ENCODE measurements at regions not wholly inside any gene's neighbourhood (a gene's known extent, or its start where the extent isn't known, plus 50 kb on each side); places are given as distances from the start of the nearest gene placed in this dataset.

DNA sequence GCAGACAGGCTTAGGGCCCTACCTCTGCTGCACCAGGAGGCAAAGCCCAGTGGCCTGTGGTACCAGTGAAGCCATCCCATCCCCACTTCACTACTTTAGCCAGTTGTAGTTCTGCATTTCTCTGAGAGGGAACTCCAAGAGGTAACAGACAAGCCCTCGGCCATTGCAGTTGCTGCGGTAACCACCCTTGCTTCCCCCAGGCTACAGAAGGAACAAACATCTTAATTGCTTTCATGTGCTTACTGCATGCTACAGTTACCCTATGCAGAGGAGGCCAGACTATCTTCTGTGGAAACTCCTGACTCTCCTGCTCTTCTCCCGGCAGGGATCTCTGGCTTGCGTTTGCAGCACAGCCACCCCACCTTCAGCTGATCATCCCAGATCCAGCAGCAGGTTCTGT is 67.8 kb downstream of the SPIN4 start:
- TF ChIP-seq ZFP3 (CRISPR knock-in tag; IDR thresholded peaks at IDR 0.05) = no peak
- TF ChIP-seq ARNTL (CRISPR knock-in tag; IDR thresholded peaks at IDR 0.05; ENCODE audit: borderline replicate concordance, low read depth) = no peak
- TF ChIP-seq, protein P1, sequence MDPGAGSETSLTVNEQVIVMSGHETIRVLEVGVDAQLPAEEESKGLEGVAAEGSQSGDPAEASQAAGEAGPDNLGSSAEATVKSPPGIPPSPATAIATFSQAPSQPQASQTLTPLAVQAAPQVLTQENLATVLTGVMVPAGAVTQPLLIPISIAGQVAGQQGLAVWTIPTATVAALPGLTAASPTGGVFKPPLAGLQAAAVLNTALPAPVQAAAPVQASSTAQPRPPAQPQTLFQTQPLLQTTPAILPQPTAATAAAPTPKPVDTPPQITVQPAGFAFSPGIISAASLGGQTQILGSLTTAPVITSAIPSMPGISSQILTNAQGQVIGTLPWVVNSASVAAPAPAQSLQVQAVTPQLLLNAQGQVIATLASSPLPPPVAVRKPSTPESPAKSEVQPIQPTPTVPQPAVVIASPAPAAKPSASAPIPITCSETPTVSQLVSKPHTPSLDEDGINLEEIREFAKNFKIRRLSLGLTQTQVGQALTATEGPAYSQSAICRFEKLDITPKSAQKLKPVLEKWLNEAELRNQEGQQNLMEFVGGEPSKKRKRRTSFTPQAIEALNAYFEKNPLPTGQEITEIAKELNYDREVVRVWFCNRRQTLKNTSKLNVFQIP (CRISPR knock-in tag; IDR thresholded peaks at IDR 0.05; ENCODE audit: borderline replicate concordance, low read depth) = no peak
- TF ChIP-seq GLIS3 (CRISPR knock-in tag; IDR thresholded peaks at IDR 0.05) = no peak
- TF ChIP-seq ESRRG (CRISPR knock-in tag; IDR thresholded peaks at IDR 0.05) = no peak
- no peak for TF ChIP-seq TCF4 (CRISPR knock-in tag; IDR thresholded peaks at IDR 0.05; ENCODE audit: borderline replicate concordance)
- TF ChIP-seq CSDC2 (CRISPR knock-in tag; IDR thresholded peaks at IDR 0.05) = no peak
- TF ChIP-seq ISL1 (CRISPR knock-in tag; IDR thresholded peaks at IDR 0.05) = no peak
- TF ChIP-seq BACH2 (CRISPR knock-in tag; IDR thresholded peaks at IDR 0.05; ENCODE audit: borderline replicate concordance) = no peak
- TF ChIP-seq ZNF70 (CRISPR knock-in tag; IDR thresholded peaks at IDR 0.05) = no peak
- no peak for TF ChIP-seq RARB (CRISPR knock-in tag; IDR thresholded peaks at IDR 0.05)
- ATAC-seq = no peak

GRCh38 chrX:63282828-63283227 is 68.3 kb downstream of the SPIN4 start:
- ATAC-seq = no peak
- TF ChIP-seq TOX (CRISPR knock-in tag; IDR thresholded peaks at IDR 0.05; ENCODE audit: borderline replicate concordance) = no peak
- TF ChIP-seq CSRNP3 (CRISPR knock-in tag; IDR thresholded peaks at IDR 0.05) = no peak
- no peak for TF ChIP-seq ZFP30 (CRISPR knock-in tag; IDR thresholded peaks at IDR 0.05)
- TF ChIP-seq TSHZ2 (CRISPR knock-in tag; IDR thresholded peaks at IDR 0.05) = no peak
- no peak for TF ChIP-seq CREB5 (CRISPR knock-in tag; IDR thresholded peaks at IDR 0.05; ENCODE audit: low read depth)
- TF ChIP-seq SNAI2 (CRISPR knock-in tag; IDR thresholded peaks at IDR 0.05) = no peak
- TF ChIP-seq ZNF8 (CRISPR knock-in tag; IDR thresholded peaks at IDR 0.05) = no peak
- no peak for TF ChIP-seq PPARA (CRISPR knock-in tag; IDR thresholded peaks at IDR 0.05; ENCODE audit: borderline replicate concordance)
- TF ChIP-seq, protein P1 (CRISPR knock-in tag; IDR thresholded peaks at IDR 0.05; ENCODE audit: borderline replicate concordance, low read depth) = no peak
- no peak for TF ChIP-seq RARB (CRISPR knock-in tag; IDR thresholded peaks at IDR 0.05)
- no peak for TF ChIP-seq CSDC2 (CRISPR knock-in tag; IDR thresholded peaks at IDR 0.05)
- TF ChIP-seq ISL1 (CRISPR knock-in tag; IDR thresholded peaks at IDR 0.05) = no peak
- TF ChIP-seq GLIS3 (CRISPR knock-in tag; IDR thresholded peaks at IDR 0.05) = no peak
- TF ChIP-seq ZNF565 (CRISPR knock-in tag; conservative IDR thresholded peaks at IDR 0.05; ENCODE audit: low read depth) = no peak
- TF ChIP-seq OSR1 (CRISPR knock-in tag; IDR thresholded peaks at IDR 0.05) = no peak
- no peak for TF ChIP-seq BACH2 (CRISPR knock-in tag; IDR thresholded peaks at IDR 0.05; ENCODE audit: borderline replicate concordance)

DNA sequence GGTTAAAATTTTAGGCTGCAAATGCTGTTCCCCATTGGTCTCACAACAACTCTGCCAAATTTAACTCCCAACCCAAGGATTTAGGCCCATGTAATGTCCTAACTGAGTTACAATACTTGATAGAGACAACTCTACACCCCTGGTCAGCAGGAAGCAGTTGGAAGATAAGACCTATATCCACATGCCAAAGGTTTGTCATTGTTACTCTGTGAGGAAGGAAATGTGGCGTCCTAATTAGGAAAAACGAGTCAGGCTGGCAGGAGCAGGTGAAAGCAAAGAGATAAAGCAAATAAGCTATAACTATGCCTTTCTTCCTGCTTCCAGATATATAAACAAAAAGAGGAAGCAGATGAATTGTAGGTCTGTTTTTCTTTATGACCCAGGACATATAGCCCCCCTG is 69.1 kb downstream of the SPIN4 start:
- TF ChIP-seq PPARA (CRISPR knock-in tag; IDR thresholded peaks at IDR 0.05; ENCODE audit: borderline replicate concordance) (no peak), ZC3H10 (CRISPR knock-in tag; IDR thresholded peaks at IDR 0.05) (no peak)
- TF ChIP-seq, protein P1 (CRISPR knock-in tag; IDR thresholded peaks at IDR 0.05; ENCODE audit: borderline replicate concordance, low read depth) = no peak
- ATAC-seq = no peak

All from SK-N-SH treated with all-trans-retinoic acid at 6 μM for 48 hours (cell line).